Endothelial cell of umbilical vein (primary cell): ENCODE measurements at regions not wholly inside any gene's neighbourhood (a gene's known extent, or its start where the extent isn't known, plus 50 kb on each side); places are given as distances from the start of the nearest gene placed in this dataset.

Experiments used
- BruUV-seq: library from RNA; stranded (reverse); fragments of 400-500 nt; replicated peaks from 2 replicates; lab custom pipeline; 2021; lab: Mats Ljungman, UMichigan
- CTCF ChIA-PET: fragments of 300-600, 350-600 bp; sonication (Branson Sonifier 250); formaldehyde crosslinking; loops from one replicate; lab custom pipeline; 2021; ENCODE audit warnings: antibody characterized with exemption, inconsistent platforms; lab: Charles Lee
- POLR2A ChIA-PET: fragments of 300-600, 350-600 bp; sonication (Branson Sonifier 250); formaldehyde crosslinking; loops from one replicate; lab custom pipeline; 2021; ENCODE audit warnings: antibody characterized with exemption, inconsistent platforms; lab: Charles Lee
- DNase-seq: peaks from one replicate; pipeline ENCODE4 v3.0.0-alpha.2; 2011; ENCODE audit warnings: low read depth, low spot score
- FAIRE-seq: peaks from 2 replicates; lab custom pipeline; 2011; peaks lifted over from hg19 to GRCh38; lab: Jason Lieb, UNC
- H2AFZ ChIP-seq: 2 replicates; pipeline ENCODE4 v1.6.0; 2012; ENCODE audit warnings: low read depth, low read length, control low read depth, inconsistent platforms
- H3K27ac ChIP-seq: 2 replicates; pipeline ENCODE4 v1.5.1; 2011; ENCODE audit warnings: low read depth, mild to moderate bottlenecking, control low read depth, low read length, moderate library complexity; ENCODE audit not compliant: insufficient read depth
- H3K27me3 ChIP-seq, 2 experiments: 2 replicates each; pipeline versions ENCODE4 v1.6.0 to v1.6.1; 2011; ENCODE audit warnings: low read length in 2 of 2, mixed read lengths in 1 of 2; ENCODE audit not compliant: control insufficient read depth in 2 of 2, insufficient read depth in 2 of 2
- H3K36me3 ChIP-seq, 2 experiments: 2 replicates in 1 of 2; 3 replicates in 1 of 2; pipeline ENCODE4 v1.5.1; 2011; ENCODE audit warnings: low read length in 2 of 2, mild to moderate bottlenecking in 1 of 2, moderate library complexity in 1 of 2; ENCODE audit not compliant: control insufficient read depth in 2 of 2, insufficient read depth in 2 of 2; ENCODE audit errors: extremely low read depth in 1 of 2
- H3K4me1 ChIP-seq: 3 replicates; pipeline ENCODE4 v1.5.1; 2011; ENCODE audit warnings: mild to moderate bottlenecking, low read length; ENCODE audit not compliant: control insufficient read depth, insufficient read depth; ENCODE audit errors: extremely low read depth
- H3K4me2 ChIP-seq: 2 replicates; pipeline ENCODE4 v1.6.1; 2011; ENCODE audit warnings: low read length, control low read depth, mixed read lengths; ENCODE audit not compliant: insufficient read depth
- H3K4me3 ChIP-seq, 3 experiments: fragments of 200-600 bp in 1 of 3; sonication (generic), shearing (Covaris generic) in 1 of 3; replicated peaks in 1 of 3; 2 replicates each; pipeline ENCODE4 v1.5.1; 2011 to 2016; ENCODE audit warnings: control low read depth in 3 of 3, low read length in 3 of 3, mild to moderate bottlenecking in 2 of 3, inconsistent platforms in 1 of 3, low read depth in 1 of 3, moderate library complexity in 1 of 3; ENCODE audit not compliant: insufficient read depth in 1 of 3
- H3K79me2 ChIP-seq: 2 replicates; pipeline ENCODE4 v1.6.0; 2012; ENCODE audit warnings: low read length, inconsistent platforms; ENCODE audit not compliant: control insufficient read depth, insufficient read depth
- H3K9ac ChIP-seq: replicated peaks from 2 replicates; pipeline ENCODE3; 2011; ENCODE audit warnings: low read length, control low read depth; ENCODE audit not compliant: insufficient read depth; ENCODE audit errors: extremely low read depth
- H3K9me1 ChIP-seq: replicated peaks from 3 replicates; pipeline ENCODE4 v1.6.0; 2011; ENCODE audit warnings: mild to moderate bottlenecking, low read length; ENCODE audit not compliant: control insufficient read depth, insufficient read depth; ENCODE audit errors: extremely low read depth
- H3K9me3 ChIP-seq: replicated peaks from 2 replicates; pipeline ENCODE4 v1.5.1; 2012; ENCODE audit warnings: low read length, inconsistent platforms; ENCODE audit not compliant: control insufficient read depth, insufficient read depth
- H4K20me1 ChIP-seq: replicated peaks from 2 replicates; pipeline ENCODE3; 2011; ENCODE audit warnings: mild to moderate bottlenecking, low read length; ENCODE audit not compliant: control insufficient read depth, insufficient read depth; ENCODE audit errors: extremely low read depth
- FOS ChIP-seq: IDR thresholded peaks from 2 replicates; pipeline ENCODE4 v1.6.1; 2011; ENCODE audit warnings: mild to moderate bottlenecking, low read length, moderate library complexity, borderline replicate concordance; ENCODE audit not compliant: insufficient read depth
- GATA2 ChIP-seq: IDR thresholded peaks from 2 replicates; pipeline ENCODE4 v1.7.0; 2011; ENCODE audit warnings: low read depth, mild to moderate bottlenecking, moderate library complexity, mixed read lengths, low read length; ENCODE audit not compliant: insufficient read length, insufficient read depth
- JUN ChIP-seq: IDR thresholded peaks from 2 replicates; pipeline ENCODE4 v1.6.1; 2011; ENCODE audit warnings: borderline replicate concordance, low read depth; ENCODE audit not compliant: insufficient read length, insufficient read depth
- MYC ChIP-seq: IDR thresholded peaks from one replicate; pipeline ENCODE4 v1.6.1; 2011; ENCODE audit warnings: mild to moderate bottlenecking, low read depth, low read length
- POLR2A ChIP-seq: IDR thresholded peaks from 2 replicates; pipeline ENCODE4 v1.6.1; 2012; ENCODE audit warnings: low read depth, mild to moderate bottlenecking, control low read depth, low read length
- POLR2AphosphoS5 ChIP-seq: IDR thresholded peaks from 2 replicates; pipeline ENCODE4 v1.6.1; 2012; ENCODE audit warnings: low read depth, mild to moderate bottlenecking, control low read depth, low read length, moderate library complexity; ENCODE audit not compliant: insufficient read depth
- dilution Hi-C: fragments of 300-500 bp; cut with MboI; formaldehyde crosslinking; loops from one replicate; pipeline ENCODE4 v1.15.0; 2019; ENCODE audit warnings: low sequenced_read_pairs; ENCODE audit not compliant: extremely low pct_ligation_motif_present
- intact Hi-C: fragments of 100-400 bp; cut with micrococcal nuclease; formaldehyde crosslinking; loops from one replicate; pipeline ENCODE4 v1.10.0; 2022
- TF ChIP-seq, protein P1 (sequence below): IDR thresholded peaks from 2 replicates; pipeline ENCODE4 v1.6.1; 2011; ENCODE audit not compliant: insufficient read depth, insufficient read length
- TF ChIP-seq, protein P2 (sequence below), 2 donors: IDR thresholded peaks; 1 replicate in 1 of 2; 2 replicates in 1 of 2; pipeline ENCODE4 v1.5.1; 2011; ENCODE audit warnings: low read length in 2 of 2, mild to moderate bottlenecking in 2 of 2, moderate library complexity in 2 of 2, control low read depth in 1 of 2, inconsistent platforms in 1 of 2, low read depth in 1 of 2; ENCODE audit not compliant: insufficient read depth in 1 of 2; ENCODE audit errors: extremely low read depth in 1 of 2

DNA sequence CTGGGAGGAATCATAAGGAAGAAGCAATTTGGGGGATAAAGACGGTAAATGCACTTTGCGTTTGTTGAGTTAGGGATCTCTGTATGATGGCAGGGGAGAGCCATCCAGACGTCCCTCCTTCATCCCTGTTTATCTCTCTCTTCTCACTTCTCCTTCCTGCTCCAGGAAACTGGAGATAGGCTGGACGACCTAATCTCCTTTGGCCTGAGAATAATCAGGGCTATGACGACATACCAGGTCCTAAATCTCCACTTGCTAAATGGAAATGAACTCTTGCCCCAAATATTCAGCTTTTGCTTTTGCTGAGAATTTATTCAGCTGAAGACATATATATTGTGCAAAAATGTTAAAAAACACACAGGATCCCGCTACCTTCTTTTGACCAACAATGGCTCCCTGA is 182.9 kb upstream of the INHBA start:
- H3K79me2 ChIP-seq = no peaks in the 10 kb centered on the region
- TF ChIP-seq GATA2 (no peak), POLR2A (no peak), POLR2AphosphoS5 (no peak), JUN (no peak), MYC (no peak), FOS (no peak)
- TF ChIP-seq, protein P1, sequence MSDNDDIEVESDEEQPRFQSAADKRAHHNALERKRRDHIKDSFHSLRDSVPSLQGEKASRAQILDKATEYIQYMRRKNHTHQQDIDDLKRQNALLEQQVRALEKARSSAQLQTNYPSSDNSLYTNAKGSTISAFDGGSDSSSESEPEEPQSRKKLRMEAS = no peak
- TF ChIP-seq, protein P2, sequence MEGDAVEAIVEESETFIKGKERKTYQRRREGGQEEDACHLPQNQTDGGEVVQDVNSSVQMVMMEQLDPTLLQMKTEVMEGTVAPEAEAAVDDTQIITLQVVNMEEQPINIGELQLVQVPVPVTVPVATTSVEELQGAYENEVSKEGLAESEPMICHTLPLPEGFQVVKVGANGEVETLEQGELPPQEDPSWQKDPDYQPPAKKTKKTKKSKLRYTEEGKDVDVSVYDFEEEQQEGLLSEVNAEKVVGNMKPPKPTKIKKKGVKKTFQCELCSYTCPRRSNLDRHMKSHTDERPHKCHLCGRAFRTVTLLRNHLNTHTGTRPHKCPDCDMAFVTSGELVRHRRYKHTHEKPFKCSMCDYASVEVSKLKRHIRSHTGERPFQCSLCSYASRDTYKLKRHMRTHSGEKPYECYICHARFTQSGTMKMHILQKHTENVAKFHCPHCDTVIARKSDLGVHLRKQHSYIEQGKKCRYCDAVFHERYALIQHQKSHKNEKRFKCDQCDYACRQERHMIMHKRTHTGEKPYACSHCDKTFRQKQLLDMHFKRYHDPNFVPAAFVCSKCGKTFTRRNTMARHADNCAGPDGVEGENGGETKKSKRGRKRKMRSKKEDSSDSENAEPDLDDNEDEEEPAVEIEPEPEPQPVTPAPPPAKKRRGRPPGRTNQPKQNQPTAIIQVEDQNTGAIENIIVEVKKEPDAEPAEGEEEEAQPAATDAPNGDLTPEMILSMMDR (IDR thresholded peaks at IDR 0.05; ENCODE audit: extremely low read depth in 1 of 2, insufficient read depth in 1 of 2, low read depth in 1 of 2, low read length in 2 of 2) = no peak
- no TSS peak for BruUV-seq

More for the DNA sequence above, 182.9 kb upstream of the INHBA start:
- Histone ChIP-seq H3K36me3 (no peaks in the 10 kb centered on the region), H3K4me1 (no peaks in the 10 kb centered on the region), H3K4me2 (no peak overlapping the region), H4K20me1 (no peaks in the 10 kb centered on the region), H2AFZ (no peak overlapping the region), H3K9ac (no peak overlapping the region), H3K27me3 (no peaks in the 10 kb centered on the region), H3K27ac (no peak overlapping the region), H3K4me3 (no peak overlapping the region), H3K9me1 (no peaks in the 10 kb centered on the region), H3K9me3 (no peaks in the 10 kb centered on the region)
- DNase-seq (no peak), FAIRE-seq (no peak)
- intact Hi-C loops = no loop called here
- dilution Hi-C loops = no loop called here
- CTCF ChIA-PET = interaction anchor here (1.3 to 1.5 kb wide), 2 partner anchors 11 to 55 kb away, joined by 6 to 8 read pairs; no protein-coding TSS in a partner anchor
- POLR2A ChIA-PET = no interaction called here
